ENCODE measurements at regions not wholly inside any gene's neighbourhood (a gene's known extent, or its start where the extent isn't known, plus 50 kb on each side); places are given as distances from the start of the nearest gene placed in this dataset.
A peak's percentile ranks its signal among the peaks of the same experiment; 100 is the strongest.

GRCh38 chr14:104343294-104343625 lies 204.9 kb downstream of the KIF26A start:
- Histone ChIP-seq H3K27me3 (replicated peaks in 1 of 2; ENCODE audit: control insufficient read depth in 2 of 2, extremely low read depth in 1 of 2, insufficient read depth in 2 of 2, low read length in 1 of 2) (peaks cover 0 to 48% of the 10 kb centered on the region in 2 experiments), H3K4me1 (ENCODE audit: control insufficient read depth in 1 of 2, extremely low read depth in 1 of 2, insufficient read depth in 2 of 2, low read length in 2 of 2) (no peaks in the 10 kb centered on the region), H3K36me3 (ENCODE audit: control insufficient read depth in 2 of 2, extremely low read depth in 1 of 2, insufficient read depth in 1 of 2, low read length in 1 of 2) (no peaks in the 10 kb centered on the region), H3K27ac (ENCODE audit: low read length) (no peak overlapping the region), H3K4me3 (ENCODE audit: control insufficient read depth in 1 of 2, extremely low read depth in 1 of 2, low read length in 1 of 2) (no peak overlapping the region), H3K9me3 (no peaks in the 10 kb centered on the region)
- no peak for DNase-seq
- ChIA-PET CTCF (no interaction called here), POLR2A (no interaction called here)
- Mint-ChIP-seq H3K9me3 (peaks cover 6 to 14% (median 7%) of the 10 kb centered on the region in 3 donors), H3K36me3 (peaks cover 6% of the 10 kb centered on the region), H3K4me1 (peaks cover 0 to 4% (median 0%) of the 10 kb centered on the region in 3 donors), H3K4me3 (no peak overlapping the region), H3K27ac (no peak overlapping the region), H3K27me3 (peaks cover 21 to 30% of the 10 kb centered on the region in 2 donors)
- WGBS (ENCODE audit: insufficient coverage) = no CpG with 5 or more reads among the region's 6 CpGs
- no peak for ATAC-seq (replicated peaks in 1 of 4)

GRCh38 chr14:104343690-104344640 lies 205.6 kb downstream of the KIF26A start:
- DNase-seq = peak in 1 of 35 experiments; percentile 5
- Histone ChIP-seq H3K36me3 (ENCODE audit: control insufficient read depth in 2 of 2, extremely low read depth in 1 of 2, insufficient read depth in 1 of 2, low read length in 1 of 2) (no peaks in the 10 kb centered on the region), H3K4me1 (ENCODE audit: control insufficient read depth in 1 of 2, extremely low read depth in 1 of 2, insufficient read depth in 2 of 2, low read length in 2 of 2) (no peaks in the 10 kb centered on the region), H3K27ac (ENCODE audit: low read length) (no peak overlapping the region), H3K4me3 (ENCODE audit: control insufficient read depth in 1 of 2, extremely low read depth in 1 of 2, low read length in 1 of 2) (no peak overlapping the region), H3K9me3 (no peaks in the 10 kb centered on the region), H3K27me3 (replicated peaks in 1 of 2; ENCODE audit: control insufficient read depth in 2 of 2, extremely low read depth in 1 of 2, insufficient read depth in 2 of 2, low read length in 1 of 2) (peaks cover 0 to 48% of the 10 kb centered on the region in 2 experiments)
- H3K4me1 Mint-ChIP-seq = peaks cover 0 to 4% (median 0%) of the 10 kb centered on the region in 3 donors
- H3K36me3 Mint-ChIP-seq = no peaks in the 10 kb centered on the region
- WGBS (ENCODE audit: insufficient coverage) = 71% methylated on average over 7 of the region's 11 CpGs
- no peak overlapping the region for H3K4me3 Mint-ChIP-seq
- H3K27ac Mint-ChIP-seq = no peak overlapping the region
- peaks cover 0 to 7% (median 0%) of the 10 kb centered on the region in 3 donors for H3K9me3 Mint-ChIP-seq
- ATAC-seq (replicated peaks in 1 of 4) = no peak
- POLR2A ChIA-PET = no interaction called here
- peaks cover 17 to 26% of the 10 kb centered on the region in 2 donors for H3K27me3 Mint-ChIP-seq
- CTCF ChIA-PET = no interaction called here

GRCh38 chr14:104344818-104345620 lies 206.6 kb downstream of the KIF26A start:
- H3K27ac Mint-ChIP-seq = no peak overlapping the region
- ChIA-PET CTCF (no interaction called here), POLR2A (no interaction called here)
- peaks cover 0 to 44% of the 10 kb centered on the region in 2 experiments for H3K27me3 ChIP-seq (replicated peaks in 1 of 2; ENCODE audit: control insufficient read depth in 2 of 2, extremely low read depth in 1 of 2, insufficient read depth in 2 of 2, low read length in 1 of 2)
- H3K9me3 ChIP-seq = no peaks in the 10 kb centered on the region
- H3K27ac ChIP-seq (ENCODE audit: low read length) = no peak overlapping the region
- peaks cover 16 to 26% of the 10 kb centered on the region in 2 donors for H3K27me3 Mint-ChIP-seq
- 64% methylated on average over 9 of the region's 11 CpGs for WGBS (ENCODE audit: insufficient coverage)
- H3K4me3 ChIP-seq (ENCODE audit: control insufficient read depth in 1 of 2, extremely low read depth in 1 of 2, low read length in 1 of 2) = no peak overlapping the region
- peaks cover 0 to 4% (median 0%) of the 10 kb centered on the region in 3 donors for H3K4me1 Mint-ChIP-seq
- DNase-seq (peak in 1 of 35 experiments; percentile 1), ATAC-seq (replicated peaks in 1 of 4) (no peak)
- no peak overlapping the region for H3K4me3 Mint-ChIP-seq
- H3K4me1 ChIP-seq (ENCODE audit: control insufficient read depth in 1 of 2, extremely low read depth in 1 of 2, insufficient read depth in 2 of 2, low read length in 2 of 2) = no peaks in the 10 kb centered on the region
- no peaks in the 10 kb centered on the region for H3K9me3 Mint-ChIP-seq
- no peaks in the 10 kb centered on the region for H3K36me3 ChIP-seq (ENCODE audit: control insufficient read depth in 2 of 2, extremely low read depth in 1 of 2, insufficient read depth in 1 of 2, low read length in 1 of 2)
- H3K36me3 Mint-ChIP-seq = no peaks in the 10 kb centered on the region

- H3K4me3 Mint-ChIP-seq = no peak overlapping the region
- whole genome bisulfite sequencing (ENCODE audit: insufficient coverage) = 79% methylated on average over 10 of the region's 20 CpGs
- CTCF ChIA-PET = no interaction called here
Observed at GRCh38 chr14:104345621-104346462, 207.5 kb downstream of the KIF26A start.

GRCh38 chr14:104346608-104347007 lies 208.2 kb downstream of the KIF26A start:
- peaks cover 0 to 4% (median 0%) of the 10 kb centered on the region in 3 donors for H3K4me1 Mint-ChIP-seq
- H3K4me1 ChIP-seq (ENCODE audit: control insufficient read depth in 1 of 2, extremely low read depth in 1 of 2, insufficient read depth in 2 of 2, low read length in 2 of 2) = no peaks in the 10 kb centered on the region
- no peaks in the 10 kb centered on the region for H3K9me3 ChIP-seq
- H3K27me3 ChIP-seq (replicated peaks in 1 of 2; ENCODE audit: control insufficient read depth in 2 of 2, extremely low read depth in 1 of 2, insufficient read depth in 2 of 2, low read length in 1 of 2) = peaks cover 0 to 44% of the 10 kb centered on the region in 2 experiments
- ChIA-PET POLR2A (no interaction called here), CTCF (no interaction called here)
- H3K4me3 Mint-ChIP-seq = no peak overlapping the region
- H3K4me3 ChIP-seq (ENCODE audit: control insufficient read depth in 1 of 2, extremely low read depth in 1 of 2, low read length in 1 of 2) = no peak overlapping the region
- ATAC-seq (replicated peaks in 1 of 4) (no peak), DNase-seq (no peak)
- H3K36me3 ChIP-seq (ENCODE audit: control insufficient read depth in 2 of 2, extremely low read depth in 1 of 2, insufficient read depth in 1 of 2, low read length in 1 of 2) = no peaks in the 10 kb centered on the region
- no peak overlapping the region for H3K27ac ChIP-seq (ENCODE audit: low read length)
- WGBS (ENCODE audit: insufficient coverage) = 89% methylated on average over 9 of the region's 10 CpGs
- peaks cover 13 to 22% of the 10 kb centered on the region in 2 donors for H3K27me3 Mint-ChIP-seq
- H3K36me3 Mint-ChIP-seq = no peaks in the 10 kb centered on the region
- no peak overlapping the region for H3K27ac Mint-ChIP-seq
- peaks cover 0 to 3% (median 0%) of the 10 kb centered on the region in 3 donors for H3K9me3 Mint-ChIP-seq

More at GRCh38 chr14:104345621-104346462, 207.5 kb downstream of the KIF26A start:
- POLR2A ChIA-PET = no interaction called here
- Histone ChIP-seq H3K4me1 (ENCODE audit: control insufficient read depth in 1 of 2, extremely low read depth in 1 of 2, insufficient read depth in 2 of 2, low read length in 2 of 2) (no peaks in the 10 kb centered on the region), H3K4me3 (ENCODE audit: control insufficient read depth in 1 of 2, extremely low read depth in 1 of 2, low read length in 1 of 2) (no peak overlapping the region), H3K27ac (ENCODE audit: low read length) (no peak overlapping the region), H3K27me3 (replicated peaks in 1 of 2; ENCODE audit: control insufficient read depth in 2 of 2, extremely low read depth in 1 of 2, insufficient read depth in 2 of 2, low read length in 1 of 2) (peaks cover 0 to 44% of the 10 kb centered on the region in 2 experiments), H3K36me3 (ENCODE audit: control insufficient read depth in 2 of 2, extremely low read depth in 1 of 2, insufficient read depth in 1 of 2, low read length in 1 of 2) (no peaks in the 10 kb centered on the region), H3K9me3 (no peaks in the 10 kb centered on the region)
- ATAC-seq (replicated peaks in 1 of 4) = no peak
- H3K27me3 Mint-ChIP-seq = peaks cover 13 to 23% of the 10 kb centered on the region in 2 donors
- H3K27ac Mint-ChIP-seq = no peak overlapping the region
- peaks cover 0 to 4% (median 0%) of the 10 kb centered on the region in 3 donors for H3K4me1 Mint-ChIP-seq
- H3K9me3 Mint-ChIP-seq = no peaks in the 10 kb centered on the region
- DNase-seq = peak in 1 of 35 experiments; percentile 5
- H3K36me3 Mint-ChIP-seq = no peaks in the 10 kb centered on the region

GRCh38 chr14:104348741-104349140 lies 210.4 kb downstream of the KIF26A start:
- peaks cover 13 to 19% of the 10 kb centered on the region in 2 donors for H3K27me3 Mint-ChIP-seq
- H3K36me3 Mint-ChIP-seq = no peaks in the 10 kb centered on the region
- 68% methylated on average over 5 of the region's 5 CpGs for WGBS (ENCODE audit: insufficient coverage)
- Histone ChIP-seq H3K4me1 (ENCODE audit: control insufficient read depth in 1 of 2, extremely low read depth in 1 of 2, insufficient read depth in 2 of 2, low read length in 2 of 2) (no peaks in the 10 kb centered on the region), H3K9me3 (no peaks in the 10 kb centered on the region), H3K4me3 (ENCODE audit: control insufficient read depth in 1 of 2, extremely low read depth in 1 of 2, low read length in 1 of 2) (no peak overlapping the region), H3K27ac (ENCODE audit: low read length) (no peak overlapping the region), H3K36me3 (ENCODE audit: control insufficient read depth in 2 of 2, extremely low read depth in 1 of 2, insufficient read depth in 1 of 2, low read length in 1 of 2) (no peaks in the 10 kb centered on the region), H3K27me3 (replicated peaks in 1 of 2; ENCODE audit: control insufficient read depth in 2 of 2, extremely low read depth in 1 of 2, insufficient read depth in 2 of 2, low read length in 1 of 2) (peaks cover 0 to 35% of the 10 kb centered on the region in 2 experiments)
- ChIA-PET CTCF (interaction anchor here in 1 of 2 donors (0.6 kb wide), 1 partner anchor 252 kb away, joined by 3 read pairs; no protein-coding TSS in a partner anchor), POLR2A (no interaction called here)
- H3K27ac Mint-ChIP-seq = no peak overlapping the region
- H3K9me3 Mint-ChIP-seq = peaks cover 0 to 6% (median 0%) of the 10 kb centered on the region in 3 donors
- H3K4me3 Mint-ChIP-seq = no peak overlapping the region
- DNase-seq (no peak), ATAC-seq (replicated peaks in 1 of 4) (no peak)
- H3K4me1 Mint-ChIP-seq = peaks cover 0 to 4% (median 0%) of the 10 kb centered on the region in 3 donors
